H1 (cell line): ENCODE measurements at regions not wholly inside any gene's neighbourhood (a gene's known extent, or its start where the extent isn't known, plus 50 kb on each side); places are given as distances from the start of the nearest gene placed in this dataset.

Source experiments
- CTCF ChIA-PET: fragments of 300-600 bp; sonication (Branson Sonifier 250); formaldehyde crosslinking; loops from one replicate; lab custom pipeline; 2021; ENCODE audit not compliant: partially characterized antibody; lab: Charles Lee
- POLR2A ChIA-PET: fragments of 300-600 bp; sonication (Branson Sonifier 250); formaldehyde crosslinking; loops from one replicate; lab custom pipeline; 2021; ENCODE audit warnings: inconsistent platforms; ENCODE audit not compliant: partially characterized antibody; lab: Charles Lee
- DNase-seq, 2 experiments: peaks; one replicate each; pipeline versions ENCODE4 v3.0.0 to v3.0.0-alpha.2; 2010 to 2022; ENCODE audit warnings: low spot score in 2 of 2, low read depth in 1 of 2, mixed read lengths in 1 of 2
- FAIRE-seq: peaks from 2 replicates; lab custom pipeline; 2011; peaks lifted over from hg19 to GRCh38; lab: Jason Lieb, UNC
- H2AFZ ChIP-seq: 2 replicates; pipeline ENCODE4 v1.8.1; 2012; ENCODE audit warnings: low read length, inconsistent platforms
- H2AK5ac ChIP-seq: 2 replicates; pipeline ENCODE4 v1.6.1; 2013; ENCODE audit warnings: low read depth, low read length
- H2BK120ac ChIP-seq: replicated peaks from 2 replicates; pipeline ENCODE3; 2013; ENCODE audit warnings: low read depth, low read length, inconsistent platforms
- H2BK12ac ChIP-seq: 2 replicates; pipeline ENCODE4 v1.6.1; 2013; ENCODE audit warnings: low read depth, low read length
- H2BK15ac ChIP-seq: 2 replicates; pipeline ENCODE4 v1.6.1; 2013; ENCODE audit warnings: low read length
- H2BK20ac ChIP-seq: 2 replicates; pipeline ENCODE4 v1.6.1; 2013; ENCODE audit warnings: low read length
- H2BK5ac ChIP-seq: 2 replicates; pipeline ENCODE4 v1.6.1; 2013; ENCODE audit warnings: low read depth, low read length
- H3K14ac ChIP-seq: 2 replicates; pipeline ENCODE4 v1.6.1; 2013; ENCODE audit warnings: inconsistent platforms; ENCODE audit not compliant: insufficient read length
- H3K18ac ChIP-seq: 2 replicates; pipeline ENCODE4 v1.6.1; 2013; ENCODE audit warnings: low read length; ENCODE audit errors: extremely low read depth
- H3K23ac ChIP-seq: 2 replicates; pipeline ENCODE4 v1.6.1; 2013; ENCODE audit warnings: inconsistent platforms; ENCODE audit not compliant: insufficient read length
- H3K23me2 ChIP-seq: 2 replicates; pipeline ENCODE4 v1.6.1; 2013; ENCODE audit warnings: low read depth, low read length
- H3K27ac ChIP-seq: 2 replicates; pipeline ENCODE4 v1.6.1; 2011; ENCODE audit warnings: low read depth, low read length, inconsistent platforms
- H3K27me3 ChIP-seq, 4 experiments: replicated peaks in 1 of 4; 1 replicate in 1 of 4; 2 replicates in 3 of 4; pipeline versions ENCODE4 v1.6.1 to v1.8.1; 2011 to 2013; ENCODE audit warnings: low read length in 3 of 4, mild to moderate bottlenecking in 3 of 4, inconsistent platforms in 2 of 4, mixed read lengths in 2 of 4, moderate library complexity in 1 of 4; ENCODE audit not compliant: control insufficient read depth in 3 of 4, insufficient read depth in 3 of 4; ENCODE audit errors: extremely low read depth in 1 of 4
- H3K36me3 ChIP-seq, 4 experiments: 2 replicates each; pipeline versions ENCODE4 v1.6.1 to v1.8.1; 2011 to 2013; ENCODE audit warnings: mild to moderate bottlenecking in 4 of 4, low read length in 3 of 4, moderate library complexity in 2 of 4, control low read depth in 1 of 4, inconsistent platforms in 1 of 4; ENCODE audit not compliant: insufficient read depth in 4 of 4, control insufficient read depth in 2 of 4
- H3K4ac ChIP-seq: replicated peaks from 2 replicates; pipeline ENCODE3; 2013; ENCODE audit warnings: low read length, low read depth, mixed read lengths, inconsistent platforms; ENCODE audit not compliant: insufficient read length
- H3K4me1 ChIP-seq, 4 experiments: replicated peaks in 1 of 4; 1 replicate in 1 of 4; 2 replicates in 3 of 4; pipeline versions ENCODE4 v1.6.1 to v1.8.1; 2011 to 2013; ENCODE audit warnings: low read length in 3 of 4, inconsistent platforms in 2 of 4, mixed read lengths in 1 of 4; ENCODE audit not compliant: insufficient read depth in 4 of 4, control insufficient read depth in 3 of 4
- H3K4me2 ChIP-seq, 2 experiments: 2 replicates each; pipeline versions ENCODE4 v1.6.1 to v1.8.1; 2011 to 2013; ENCODE audit warnings: low read depth in 2 of 2, low read length in 2 of 2, control low read depth in 1 of 2, inconsistent platforms in 1 of 2, mild to moderate bottlenecking in 1 of 2; ENCODE audit not compliant: insufficient read depth in 1 of 2
- H3K4me3 ChIP-seq, 4 experiments: fragments of 200-600, 300-600 bp in 1 of 4; sonication (generic), shearing (Covaris generic), sonication (Bioruptor Twin) in 1 of 4; 2 replicates each; pipeline versions ENCODE4 v1.5.1 to v1.8.1; 2011 to 2016; ENCODE audit warnings: low read length in 4 of 4, low read depth in 3 of 4, control low read depth in 2 of 4, inconsistent platforms in 2 of 4, mild to moderate bottlenecking in 2 of 4, mixed read lengths in 1 of 4, moderate library complexity in 1 of 4; ENCODE audit not compliant: insufficient read depth in 2 of 4; ENCODE audit errors: extremely low read depth in 1 of 4
- H3K56ac ChIP-seq: replicated peaks from 2 replicates; pipeline ENCODE3; 2013; ENCODE audit warnings: low read depth, mild to moderate bottlenecking, mixed read lengths, low read length, inconsistent platforms; ENCODE audit not compliant: insufficient read length
- H3K79me1 ChIP-seq: 2 replicates; pipeline ENCODE4 v1.6.1; 2013; ENCODE audit warnings: low read depth, low read length, control low read depth
- H3K79me2 ChIP-seq, 2 experiments: 2 replicates each; pipeline versions ENCODE4 v1.6.1 to v1.8.1; 2012 to 2013; ENCODE audit warnings: low read length in 2 of 2, mild to moderate bottlenecking in 2 of 2, inconsistent platforms in 1 of 2; ENCODE audit not compliant: insufficient read depth in 2 of 2, control insufficient read depth in 1 of 2
- H3K9ac ChIP-seq, 4 experiments: replicated peaks in 1 of 4; 1 replicate in 1 of 4; 2 replicates in 3 of 4; pipeline versions ENCODE4 v1.6.1 to v1.8.1; 2011 to 2013; ENCODE audit warnings: low read depth in 3 of 4, low read length in 3 of 4, control low read depth in 2 of 4, mild to moderate bottlenecking in 2 of 4, moderate library complexity in 2 of 4, inconsistent platforms in 1 of 4; ENCODE audit errors: extremely low read depth in 1 of 4
- H3K9me3 ChIP-seq, 2 experiments: 2 replicates each; pipeline versions ENCODE4 v1.6.1 to v1.8.1; 2012 to 2013; ENCODE audit warnings: mild to moderate bottlenecking in 2 of 2, moderate library complexity in 2 of 2, control low read depth in 1 of 2, inconsistent platforms in 1 of 2, low read depth in 1 of 2, low read length in 1 of 2, mixed read lengths in 1 of 2; ENCODE audit not compliant: insufficient read depth in 2 of 2
- H4K20me1 ChIP-seq, 2 experiments: replicated peaks in 1 of 2; 2 replicates each; pipeline versions ENCODE3 to v1.8.1; 2011 to 2013; ENCODE audit warnings: inconsistent platforms in 2 of 2, low read length in 2 of 2, mild to moderate bottlenecking in 1 of 2; ENCODE audit not compliant: insufficient read depth in 2 of 2, control insufficient read depth in 1 of 2
- H4K5ac ChIP-seq: 2 replicates; pipeline ENCODE4 v1.6.1; 2013; ENCODE audit warnings: low read length, low read depth, mixed read lengths, inconsistent platforms; ENCODE audit not compliant: insufficient read length
- H4K8ac ChIP-seq: 2 replicates; pipeline ENCODE4 v1.8.0; 2013; ENCODE audit warnings: mild to moderate bottlenecking, moderate library complexity, low read length, inconsistent platforms; ENCODE audit not compliant: insufficient read depth; ENCODE audit errors: extremely low read depth
- H4K91ac ChIP-seq: replicated peaks from 2 replicates; pipeline ENCODE3; 2013; ENCODE audit warnings: low read length, mixed read lengths, inconsistent platforms; ENCODE audit not compliant: insufficient read length
- BACH1 ChIP-seq: IDR thresholded peaks from 2 replicates; pipeline ENCODE4 v1.6.1; 2012; ENCODE audit warnings: low read length, improper control_type of control experiment
- EP300 ChIP-seq, 2 experiments: IDR thresholded peaks; 1 replicate in 1 of 2; 2 replicates in 1 of 2; pipeline ENCODE4 v1.6.1; 2011 to 2012; ENCODE audit warnings: low read depth in 2 of 2, low read length in 2 of 2, mild to moderate bottlenecking in 2 of 2, borderline replicate concordance in 1 of 2, inconsistent platforms in 1 of 2, moderate library complexity in 1 of 2
- RBBP5 ChIP-seq: IDR thresholded peaks from 2 replicates; pipeline ENCODE4 v1.7.1; 2012; ENCODE audit warnings: low read depth, mild to moderate bottlenecking, inconsistent platforms, low read length, moderate library complexity, borderline replicate concordance
- SP4 ChIP-seq: IDR thresholded peaks from 2 replicates; pipeline ENCODE4 v1.6.1; 2012; ENCODE audit warnings: low read length, inconsistent platforms
- TAF1 ChIP-seq: IDR thresholded peaks from 2 replicates; pipeline ENCODE4 v1.6.1; 2011; ENCODE audit warnings: mild to moderate bottlenecking, low read depth, low read length
- WGBS, 2 experiments: shearing (Covaris generic) in 1 of 2; methylation state at CpG; one replicate each; pipeline versions ENCODE4 v1.1.6 to v1.1.7; 2013 to 2015; ENCODE audit warnings: low lambda C conversion rate in 2 of 2, mixed read lengths in 2 of 2, inconsistent platforms in 1 of 2, low coverage in 1 of 2, missing lambda C conversion rate in 1 of 2; ENCODE audit not compliant: insufficient replicate concordance in 2 of 2, insufficient coverage in 1 of 2, insufficient read length in 1 of 2; ENCODE audit errors: extremely low coverage in 1 of 2, missing lambda C conversion rate in 1 of 2; 5-methylcytosine and 5-hydroxymethylcytosine counted together

DNA sequence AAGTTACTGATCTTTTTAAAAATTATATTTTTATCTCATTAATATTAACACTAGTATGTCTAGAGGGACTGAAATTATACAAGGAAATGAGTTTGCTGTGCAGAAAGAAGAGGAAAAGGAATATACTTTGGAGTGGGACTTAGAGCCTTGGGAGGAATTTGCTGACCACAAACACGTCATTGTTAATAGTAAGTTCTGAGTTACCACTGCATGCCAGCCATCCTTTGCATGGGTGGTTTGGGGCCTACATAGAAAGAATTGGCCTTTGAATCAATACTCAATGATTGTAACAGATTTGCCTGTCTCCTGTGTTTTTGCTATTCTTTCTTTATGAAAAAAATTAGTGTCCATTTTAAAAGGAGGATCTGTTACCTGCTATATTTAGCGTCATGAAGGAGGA is 232.6 kb upstream of the TNC start:
- H3K4ac ChIP-seq = no peak overlapping the region

More for the DNA sequence above, 232.6 kb upstream of the TNC start:
- Histone ChIP-seq H3K9me3 (peaks cover 2 to 4% of the 10 kb centered on the region in 2 experiments; a peak in 3 of 4 replicates), H3K4me3 (no peak overlapping the region), H4K20me1 (no peaks in the 10 kb centered on the region), H3K4me2 (no peak overlapping the region), H2BK120ac (no peak overlapping the region), H2AFZ (no peak overlapping the region), H3K23ac (no peak overlapping the region), H3K56ac (no peak overlapping the region), H2BK15ac (no peak overlapping the region), H2BK12ac (no peak overlapping the region), H3K4me1 (no peaks in the 10 kb centered on the region), H3K14ac (no peak overlapping the region), H3K27me3 (no peaks in the 10 kb centered on the region), H3K18ac (no peak overlapping the region), H3K27ac (no peak overlapping the region)
- DNase-seq = no peak
- POLR2A ChIA-PET = no interaction called here
- TF ChIP-seq EP300 (IDR thresholded peaks at IDR 0.05; ENCODE audit: borderline replicate concordance in 1 of 2, low read depth in 2 of 2, low read length in 2 of 2) (no peak), TAF1 (no peak), RBBP5 (no peak), BACH1 (no peak), SP4 (no peak)
- TF ChIP-seq, all 59 proteins: peak for 0
- FAIRE-seq = no peak
- CTCF ChIA-PET = no interaction called here
- H4K91ac ChIP-seq = no peak overlapping the region
- H3K79me1 ChIP-seq = no peaks in the 10 kb centered on the region
- H3K79me2 ChIP-seq = no peaks in the 10 kb centered on the region
- no peak overlapping the region for H4K5ac ChIP-seq
- no peak overlapping the region for H2BK20ac ChIP-seq
- H2AK5ac ChIP-seq = no peak overlapping the region
- H3K36me3 ChIP-seq = no peaks in the 10 kb centered on the region
- H3K9ac ChIP-seq = no peak overlapping the region
- no peak overlapping the region for H4K8ac ChIP-seq
- no peaks in the 10 kb centered on the region for H3K23me2 ChIP-seq
- WGBS, 2 experiments = 93% methylated on average over 2 of the region's 2 CpGs; no CpG with 5 or more reads in 1 of the 2 experiments
- H2BK5ac ChIP-seq = no peak overlapping the region
